ENCODE measurements at regions not wholly inside any gene's neighbourhood (a gene's known extent, or its start where the extent isn't known, plus 50 kb on each side); places are given as distances from the start of the nearest gene placed in this dataset.
"Not testable (repeated sequence)": the region's sequence is repeated elsewhere in the genome, so short reads cannot be mapped to it uniquely, and the experiment has no call there.

GRCh38 chr20:25865715-25866656 lies 169.3 kb upstream of the ZNF337 start:
- peak in 54 of 56 donors; percentile 52 to 93 (median 80) for DNase-seq

- DNase-seq, result peak in 3 of 56 donors; percentile 24 to 45 (median 34)
Observed at GRCh38 chr20:25864963-25865714, 168.5 kb upstream of the ZNF337 start.

GRCh38 chr20:25864326-25864962 lies 167.8 kb upstream of the ZNF337 start:
- DNase-seq, result no peak

GRCh38 chr20:25863536-25864325 lies 167.1 kb upstream of the ZNF337 start:
- peak in 10 of 56 donors; percentile 28 to 75 (median 60) for DNase-seq

- peak; percentile 37 to 95 (median 84) for DNase-seq
Observed at GRCh38 chr20:25862967-25863530, 166.4 kb upstream of the ZNF337 start.

GRCh38 chr20:25860531-25861150 lies 164.0 kb upstream of the ZNF337 start:
- no peak for DNase-seq

- DNase-seq, result peak; percentile 45 to 96 (median 82)
Observed at GRCh38 chr20:25859649-25860530, 163.2 kb upstream of the ZNF337 start.

GRCh38 chr20:25858495-25859425 lies 162.1 kb upstream of the ZNF337 start:
- peak in 1 of 56 donors; percentile 63 for DNase-seq

- DNase-seq, result not testable (repeated sequence)
Observed at GRCh38 chr20:25857091-25857788, 160.6 kb upstream of the ZNF337 start.

- DNase-seq, result no peak
Observed at GRCh38 chr20:25856256-25856884, 159.7 kb upstream of the ZNF337 start.

- DNase-seq, result not testable (repeated sequence)
Observed at GRCh38 chr20:25855451-25856156, 159.0 kb upstream of the ZNF337 start.

GRCh38 chr20:25854666-25855065 lies 158.0 kb upstream of the ZNF337 start:
- not testable (repeated sequence) for DNase-seq

- peak in 53 of 56 donors; percentile 29 to 88 (median 71) for DNase-seq
Observed at GRCh38 chr20:25853718-25854388, 157.2 kb upstream of the ZNF337 start.

- DNase-seq, result not testable (repeated sequence)
Observed at GRCh38 chr20:25852968-25853717, 156.5 kb upstream of the ZNF337 start.

Measured in nucleus accumbens (tissue), 56 donors.